Smooth muscle cell (in vitro differentiated cells): ENCODE measurements at regions not wholly inside any gene's neighbourhood (a gene's known extent, or its start where the extent isn't known, plus 50 kb on each side); places are given as distances from the start of the nearest gene placed in this dataset.

ENCODE experiments used
- DNase-seq: peaks from one replicate; lab custom pipeline; 2025; ENCODE audit not compliant: unreplicated experiment; lab: John Stamatoyannopoulos, UW
- H2AFZ ChIP-seq: fragments of 200-600 bp; sonication (generic); 2 replicates; pipeline ENCODE4 v1.6.0; 2016; ENCODE audit warnings: antibody characterized with exemption, low read depth, mild to moderate bottlenecking
- H3F3A ChIP-seq: fragments of 200-600 bp; sonication (generic); 2 replicates; pipeline ENCODE4 v1.6.0; 2017; ENCODE audit warnings: antibody characterized with exemption, low read depth
- H3K27ac ChIP-seq: fragments of 200-600 bp; sonication (generic); 2 replicates; pipeline ENCODE4 v1.5.1; 2016; ENCODE audit warnings: low read depth, mild to moderate bottlenecking
- H3K27me3 ChIP-seq: fragments of 200-600 bp; sonication (generic); 2 replicates; pipeline ENCODE4 v1.6.1; 2016; ENCODE audit warnings: low read depth, mild to moderate bottlenecking
- H3K36me3 ChIP-seq: fragments of 200-600 bp; sonication (generic); 2 replicates; pipeline ENCODE4 v1.5.1; 2016; ENCODE audit warnings: low read depth
- H3K4me1 ChIP-seq: fragments of 200-600 bp; sonication (generic); 2 replicates; pipeline ENCODE4 v1.5.1; 2016; ENCODE audit warnings: low read depth
- H3K4me2 ChIP-seq: fragments of 200-600 bp; sonication (generic); 2 replicates; pipeline ENCODE4 v1.6.0; 2016; ENCODE audit warnings: mild to moderate bottlenecking
- H3K4me3 ChIP-seq: fragments of 200-600 bp; sonication (generic); 2 replicates; pipeline ENCODE4 v1.5.1; 2016; ENCODE audit warnings: mild to moderate bottlenecking
- H3K79me2 ChIP-seq: fragments of 200-600 bp; sonication (generic); 2 replicates; pipeline ENCODE4 v1.6.0; 2016; ENCODE audit warnings: low read depth, mild to moderate bottlenecking
- H3K9ac ChIP-seq: fragments of 200-600 bp; sonication (generic); 2 replicates; pipeline ENCODE4 v1.6.0; 2016; ENCODE audit warnings: low read depth
- H3K9me3 ChIP-seq: fragments of 200-600 bp; sonication (generic); replicated peaks from 2 replicates; pipeline ENCODE4 v1.5.1; 2016; ENCODE audit warnings: low read depth
- H4K20me1 ChIP-seq: fragments of 200-600 bp; sonication (generic); 2 replicates; pipeline ENCODE4 v1.6.0; 2016; ENCODE audit warnings: low read depth
- WGBS: methylation state at CpG from one replicate; pipeline ENCODE4 v1.1.7; 2016; ENCODE audit warnings: low lambda C conversion rate; 5-methylcytosine and 5-hydroxymethylcytosine counted together
- TF ChIP-seq, protein P1 (sequence below): fragments of 200-600 bp; sonication (generic); IDR thresholded peaks from 2 replicates; pipeline ENCODE4 v1.5.1; 2017; ENCODE audit warnings: borderline replicate concordance, mild to moderate bottlenecking, antibody characterized with exemption; ENCODE audit not compliant: insufficient read depth, poor library complexity, severe bottlenecking

DNA sequence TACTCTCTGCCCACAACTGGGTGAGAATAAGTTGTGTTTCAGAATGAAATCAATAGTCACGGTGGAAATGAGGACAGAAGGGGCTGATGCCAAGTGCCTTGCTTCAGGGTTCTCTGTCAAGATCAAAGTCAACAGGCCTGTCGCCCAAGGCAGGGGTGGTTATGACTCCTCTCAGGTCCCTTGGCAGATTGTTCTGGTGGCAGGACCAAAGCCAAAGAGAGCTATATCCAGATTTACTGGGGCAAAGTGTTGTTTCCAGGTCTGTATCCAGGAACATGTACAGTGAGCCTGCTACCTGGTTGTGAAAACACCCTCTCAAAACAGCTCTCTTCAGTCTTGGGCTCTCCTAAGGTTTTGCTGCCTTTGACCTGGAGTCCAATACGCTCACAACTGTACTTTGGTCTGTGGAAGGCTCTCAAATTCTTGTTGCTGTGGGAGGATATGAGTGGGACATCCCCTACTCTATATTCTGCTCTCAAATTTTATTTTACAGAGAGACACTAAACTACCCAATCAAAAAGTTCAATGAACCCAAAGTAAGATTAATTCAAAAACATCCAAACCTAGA lies 175.1 kb upstream of the ETV3 start:
- Histone ChIP-seq H2AFZ (no peak overlapping the region), H3K9ac (no peak overlapping the region), H3K27ac (no peak overlapping the region), H3K27me3 (no peaks in the 10 kb centered on the region), H3K4me1 (no peaks in the 10 kb centered on the region), H4K20me1 (no peaks in the 10 kb centered on the region), H3K36me3 (no peaks in the 10 kb centered on the region), H3F3A (no peaks in the 10 kb centered on the region), H3K79me2 (no peaks in the 10 kb centered on the region), H3K4me2 (no peak overlapping the region), H3K9me3 (peaks cover 4% of the 10 kb centered on the region), H3K4me3 (no peak overlapping the region)
- no peak for DNase-seq
- 89% methylated on average over 2 of the region's 3 CpGs for WGBS
- TF ChIP-seq, protein P1, sequence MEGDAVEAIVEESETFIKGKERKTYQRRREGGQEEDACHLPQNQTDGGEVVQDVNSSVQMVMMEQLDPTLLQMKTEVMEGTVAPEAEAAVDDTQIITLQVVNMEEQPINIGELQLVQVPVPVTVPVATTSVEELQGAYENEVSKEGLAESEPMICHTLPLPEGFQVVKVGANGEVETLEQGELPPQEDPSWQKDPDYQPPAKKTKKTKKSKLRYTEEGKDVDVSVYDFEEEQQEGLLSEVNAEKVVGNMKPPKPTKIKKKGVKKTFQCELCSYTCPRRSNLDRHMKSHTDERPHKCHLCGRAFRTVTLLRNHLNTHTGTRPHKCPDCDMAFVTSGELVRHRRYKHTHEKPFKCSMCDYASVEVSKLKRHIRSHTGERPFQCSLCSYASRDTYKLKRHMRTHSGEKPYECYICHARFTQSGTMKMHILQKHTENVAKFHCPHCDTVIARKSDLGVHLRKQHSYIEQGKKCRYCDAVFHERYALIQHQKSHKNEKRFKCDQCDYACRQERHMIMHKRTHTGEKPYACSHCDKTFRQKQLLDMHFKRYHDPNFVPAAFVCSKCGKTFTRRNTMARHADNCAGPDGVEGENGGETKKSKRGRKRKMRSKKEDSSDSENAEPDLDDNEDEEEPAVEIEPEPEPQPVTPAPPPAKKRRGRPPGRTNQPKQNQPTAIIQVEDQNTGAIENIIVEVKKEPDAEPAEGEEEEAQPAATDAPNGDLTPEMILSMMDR: no peak

DNA sequence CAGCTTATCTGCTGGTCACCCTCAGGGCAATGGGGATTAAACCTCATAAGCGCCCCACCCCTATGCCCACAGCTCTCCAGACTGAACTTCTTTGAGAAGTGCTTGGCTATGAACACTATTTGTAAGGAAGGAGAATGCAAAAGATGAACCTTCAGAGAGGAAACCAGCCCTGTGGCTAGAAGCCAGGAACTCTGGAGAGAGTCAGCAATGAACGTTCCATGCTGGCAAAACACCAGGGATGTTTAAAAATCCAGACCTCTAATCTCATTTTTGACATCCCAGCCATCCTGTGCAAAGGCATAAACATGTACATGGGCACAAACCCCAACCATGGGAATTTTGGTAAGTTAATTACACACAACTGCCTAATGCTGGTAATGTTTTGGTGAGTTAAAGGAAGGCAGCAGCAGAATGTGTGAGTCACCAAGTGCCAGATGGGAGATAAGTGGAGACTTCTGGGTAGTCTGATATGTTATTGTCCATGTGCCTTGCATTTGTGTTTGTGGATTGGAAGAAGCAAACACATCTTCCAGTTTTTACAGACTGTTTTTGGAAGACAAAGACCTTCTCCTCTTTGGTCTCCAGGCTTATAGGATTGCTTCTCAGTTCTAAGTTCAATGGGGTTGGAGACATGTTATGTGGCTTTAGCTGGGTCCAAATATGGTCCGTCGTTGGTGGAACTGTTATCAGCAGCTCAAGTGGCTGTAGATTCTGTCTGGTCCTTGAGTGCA lies 174.1 kb upstream of the ETV3 start:
- DNase-seq: no peak
- no peak overlapping the region for H3K4me2 ChIP-seq
- H3K9me3 ChIP-seq: no peaks in the 10 kb centered on the region
- no peaks in the 10 kb centered on the region for H3F3A ChIP-seq
- H4K20me1 ChIP-seq: no peaks in the 10 kb centered on the region
- no peak overlapping the region for H3K9ac ChIP-seq
- H3K4me1 ChIP-seq: no peaks in the 10 kb centered on the region
- 71% methylated on average over 4 of the region's 4 CpGs for WGBS
- no peaks in the 10 kb centered on the region for H3K27me3 ChIP-seq
- no peak overlapping the region for H3K27ac ChIP-seq
- H3K36me3 ChIP-seq: no peaks in the 10 kb centered on the region
- H2AFZ ChIP-seq: no peak overlapping the region
- H3K4me3 ChIP-seq: no peak overlapping the region
- TF ChIP-seq, protein P1: no peak
- no peaks in the 10 kb centered on the region for H3K79me2 ChIP-seq

DNA sequence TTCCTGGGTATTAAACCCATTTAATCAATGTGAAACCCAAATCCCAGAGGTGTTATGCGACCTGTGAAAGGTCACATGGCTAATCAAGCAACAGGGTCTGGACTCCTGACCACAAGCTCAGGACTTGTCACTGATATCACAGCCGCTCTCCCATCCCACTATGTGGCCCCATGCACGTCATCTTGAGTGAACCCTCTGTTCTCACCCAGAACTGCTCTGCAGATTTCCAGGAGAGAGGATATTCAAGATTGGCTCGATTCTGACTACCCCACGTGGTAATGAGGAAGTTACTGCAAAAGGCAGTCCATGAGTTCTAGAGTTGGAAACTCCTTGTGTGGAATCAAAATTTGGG lies 173.5 kb upstream of the ETV3 start:
- Histone ChIP-seq H3K4me2 (no peak overlapping the region), H3K36me3 (no peaks in the 10 kb centered on the region), H4K20me1 (no peaks in the 10 kb centered on the region), H3K4me1 (no peaks in the 10 kb centered on the region), H3K79me2 (no peaks in the 10 kb centered on the region), H3K9ac (no peak overlapping the region), H3F3A (no peaks in the 10 kb centered on the region), H3K4me3 (no peak overlapping the region), H3K27me3 (no peaks in the 10 kb centered on the region), H3K27ac (no peak overlapping the region), H2AFZ (no peak overlapping the region), H3K9me3 (no peaks in the 10 kb centered on the region)
- TF ChIP-seq, protein P1: no peak
- WGBS: 91% methylated on average over 5 of the region's 5 CpGs
- no peak for DNase-seq
